Bronchial epithelial cell (primary cell): ENCODE measurements at regions not wholly inside any gene's neighbourhood (a gene's known extent, or its start where the extent isn't known, plus 50 kb on each side); places are given as distances from the start of the nearest gene placed in this dataset.

Experiments
- DNase-seq: peaks from one replicate; pipeline ENCODE4 v3.0.0-alpha.2; 2010; ENCODE audit warnings: low read depth
- FAIRE-seq: peaks from 2 replicates; lab custom pipeline; 2011; peaks lifted over from hg19 to GRCh38; lab: Jason Lieb, UNC
- H3K27me3 ChIP-seq: 2 replicates; pipeline ENCODE4 v1.5.1; 2011; ENCODE audit warnings: low read length; ENCODE audit not compliant: control insufficient read depth, insufficient read depth
- H3K36me3 ChIP-seq: 2 replicates; pipeline ENCODE4 v1.5.1; 2011; ENCODE audit warnings: low read length; ENCODE audit not compliant: control insufficient read depth, insufficient read depth
- H3K4me3 ChIP-seq: 2 replicates; pipeline ENCODE4 v1.5.1; 2011; ENCODE audit warnings: mild to moderate bottlenecking, low read depth, low read length, control low read depth
- CTCF ChIP-seq: IDR thresholded peaks from 2 replicates; pipeline ENCODE4 v1.5.1; 2011; ENCODE audit warnings: mild to moderate bottlenecking, moderate library complexity, low read length, control low read depth, inconsistent platforms; ENCODE audit not compliant: insufficient read depth, severe bottlenecking

DNA sequence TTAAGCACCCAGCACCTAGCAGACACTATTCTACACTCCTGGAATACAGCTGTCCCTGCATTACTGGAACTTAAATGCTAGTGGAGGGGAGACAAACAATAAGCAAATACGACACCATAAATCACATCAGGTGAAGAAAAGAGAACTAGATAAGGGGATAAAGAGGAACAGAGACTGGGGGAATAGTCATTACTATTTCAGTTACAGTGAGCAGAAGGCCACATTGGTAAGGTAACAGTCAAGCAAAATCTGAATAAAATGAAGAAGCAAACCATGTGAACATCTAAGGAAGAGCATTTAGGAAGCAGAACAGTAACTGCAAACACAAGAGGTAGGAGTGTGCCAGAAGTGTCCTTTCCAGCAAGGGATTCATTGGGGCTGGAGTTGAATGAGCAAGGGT is 77.0 kb upstream of the PTPRM start:
- Histone ChIP-seq H3K36me3 (no peaks in the 10 kb centered on the region), H3K27me3 (no peaks in the 10 kb centered on the region), H3K4me3 (no peak overlapping the region)
- FAIRE-seq (no peak), DNase-seq (no peak)
- TF ChIP-seq CTCF, result no peak

GRCh38 chr18:7492385-7492784 is 74.7 kb upstream of the PTPRM start:
- no peak for TF ChIP-seq CTCF
- FAIRE-seq, result no peak
- DNase-seq, result no peak

GRCh38 chr18:7497081-7497480 is 70.0 kb upstream of the PTPRM start:
- no peak for TF ChIP-seq CTCF
- H3K36me3 ChIP-seq, result no peaks in the 10 kb centered on the region
- FAIRE-seq (no peak), DNase-seq (no peak)
- H3K27me3 ChIP-seq, result no peaks in the 10 kb centered on the region
- H3K4me3 ChIP-seq, result no peak overlapping the region

More at GRCh38 chr18:7492385-7492784, 74.7 kb upstream of the PTPRM start:
- Histone ChIP-seq H3K27me3 (no peaks in the 10 kb centered on the region), H3K4me3 (no peak overlapping the region), H3K36me3 (no peaks in the 10 kb centered on the region)

DNA sequence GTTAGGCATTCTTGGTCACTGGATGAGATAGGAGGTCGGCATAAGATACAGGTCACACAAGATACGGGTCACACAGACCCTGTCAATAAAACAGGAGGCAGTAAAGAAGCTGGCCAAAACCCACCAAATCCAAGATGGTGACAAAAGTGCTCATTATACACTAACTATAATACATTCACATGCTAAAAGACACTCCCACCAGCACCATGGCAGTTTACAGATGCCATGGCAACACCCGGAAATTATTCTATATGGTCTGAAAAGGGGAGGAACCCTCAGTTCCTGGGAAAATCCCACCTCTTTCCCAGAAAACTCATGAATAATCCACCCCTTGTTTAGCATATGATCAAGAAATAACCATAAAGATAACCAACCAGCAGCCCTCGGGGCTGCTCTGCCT is 56.0 kb upstream of the PTPRM start:
- Histone ChIP-seq H3K27me3 (no peaks in the 10 kb centered on the region), H3K36me3 (no peaks in the 10 kb centered on the region), H3K4me3 (no peak overlapping the region)
- no peak for TF ChIP-seq CTCF
- DNase-seq (no peak), FAIRE-seq (no peak)

DNA sequence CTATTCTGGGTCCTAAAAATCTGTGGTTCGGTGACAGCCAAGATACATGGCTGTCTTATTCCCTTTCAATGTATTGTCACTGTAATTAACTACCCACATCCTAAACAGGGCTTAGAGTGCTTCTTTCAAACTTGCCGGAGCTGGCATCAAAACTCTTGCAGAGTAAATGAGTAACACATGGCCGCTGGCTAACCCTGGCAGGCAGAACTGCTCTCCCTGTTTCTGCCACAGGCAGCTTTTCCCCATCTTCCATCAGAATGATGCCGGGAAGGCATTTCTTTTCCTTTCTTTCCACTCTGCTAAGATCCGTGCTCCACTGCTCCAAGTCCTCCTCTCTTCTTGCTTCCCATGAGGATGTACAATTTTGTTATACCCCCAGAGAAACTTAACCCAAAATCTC is 54.8 kb upstream of the PTPRM start:
- FAIRE-seq (no peak), DNase-seq (peak; percentile 48)
- no peak for TF ChIP-seq CTCF
- Histone ChIP-seq H3K4me3 (no peak overlapping the region), H3K27me3 (no peaks in the 10 kb centered on the region), H3K36me3 (no peaks in the 10 kb centered on the region)

DNA sequence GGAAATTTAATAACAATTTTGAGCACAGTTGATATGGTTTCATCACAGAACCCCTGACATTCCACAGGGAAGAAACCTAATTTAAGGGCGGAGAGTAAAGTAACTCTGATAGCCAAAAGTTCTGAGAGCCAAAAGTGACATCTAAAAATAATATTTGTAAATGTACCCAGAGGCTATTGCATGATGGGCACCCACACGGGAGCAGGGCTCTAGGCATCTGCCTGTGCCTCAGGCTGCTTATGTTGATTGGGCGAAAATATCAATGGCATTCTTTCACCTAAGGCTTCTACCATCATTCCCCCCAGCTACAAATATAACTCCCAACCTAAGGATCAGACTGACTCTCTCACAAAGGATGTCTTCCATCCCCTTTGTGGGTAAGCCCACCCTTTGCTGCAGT is 54.1 kb upstream of the PTPRM start:
- no peaks in the 10 kb centered on the region for H3K27me3 ChIP-seq
- TF ChIP-seq CTCF, result no peak
- DNase-seq (no peak), FAIRE-seq (no peak)
- H3K4me3 ChIP-seq, result no peak overlapping the region
- no peaks in the 10 kb centered on the region for H3K36me3 ChIP-seq
